Retinal pigment epithelial cell (primary cell): ENCODE measurements at regions not wholly inside any gene's neighbourhood (a gene's known extent, or its start where the extent isn't known, plus 50 kb on each side); places are given as distances from the start of the nearest gene placed in this dataset.

ENCODE experiments used
- DNase-seq: peaks from one replicate; pipeline ENCODE4 v3.0.0-alpha.2; 2010; ENCODE audit warnings: low read depth
- H3K4me3 ChIP-seq: 2 replicates; pipeline ENCODE4 v1.5.1; 2011; ENCODE audit warnings: mild to moderate bottlenecking, low read length, control low read depth, moderate library complexity
- TF ChIP-seq, protein P1 (sequence below): conservative IDR thresholded peaks from 2 replicates; pipeline ENCODE4 v1.5.1; 2011; ENCODE audit warnings: low read depth, low read length, control low read depth, inconsistent platforms

DNA sequence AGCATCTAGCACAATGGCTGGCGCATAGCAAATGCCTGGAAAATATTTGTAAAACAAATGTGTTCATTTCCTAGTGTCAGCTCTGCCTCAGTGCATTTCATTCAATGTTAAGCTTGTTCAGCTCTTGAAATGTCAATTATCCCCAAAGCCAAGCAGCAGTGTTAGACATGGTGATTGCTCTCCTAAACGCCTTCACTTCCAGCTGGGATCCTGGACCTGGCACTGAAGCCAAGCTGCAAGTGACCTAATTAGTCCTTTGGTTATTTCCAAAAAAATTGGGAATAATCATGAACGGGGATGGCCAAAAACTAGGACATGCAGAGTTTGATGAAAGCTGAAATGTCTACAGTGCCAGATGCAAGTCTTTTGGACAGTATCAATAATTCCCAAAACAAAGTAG lies 54.9 kb upstream of the MDGA2 start:
- H3K4me3 ChIP-seq: no peak overlapping the region
- no peak for DNase-seq
- TF ChIP-seq, protein P1, sequence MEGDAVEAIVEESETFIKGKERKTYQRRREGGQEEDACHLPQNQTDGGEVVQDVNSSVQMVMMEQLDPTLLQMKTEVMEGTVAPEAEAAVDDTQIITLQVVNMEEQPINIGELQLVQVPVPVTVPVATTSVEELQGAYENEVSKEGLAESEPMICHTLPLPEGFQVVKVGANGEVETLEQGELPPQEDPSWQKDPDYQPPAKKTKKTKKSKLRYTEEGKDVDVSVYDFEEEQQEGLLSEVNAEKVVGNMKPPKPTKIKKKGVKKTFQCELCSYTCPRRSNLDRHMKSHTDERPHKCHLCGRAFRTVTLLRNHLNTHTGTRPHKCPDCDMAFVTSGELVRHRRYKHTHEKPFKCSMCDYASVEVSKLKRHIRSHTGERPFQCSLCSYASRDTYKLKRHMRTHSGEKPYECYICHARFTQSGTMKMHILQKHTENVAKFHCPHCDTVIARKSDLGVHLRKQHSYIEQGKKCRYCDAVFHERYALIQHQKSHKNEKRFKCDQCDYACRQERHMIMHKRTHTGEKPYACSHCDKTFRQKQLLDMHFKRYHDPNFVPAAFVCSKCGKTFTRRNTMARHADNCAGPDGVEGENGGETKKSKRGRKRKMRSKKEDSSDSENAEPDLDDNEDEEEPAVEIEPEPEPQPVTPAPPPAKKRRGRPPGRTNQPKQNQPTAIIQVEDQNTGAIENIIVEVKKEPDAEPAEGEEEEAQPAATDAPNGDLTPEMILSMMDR: no peak
